ENCODE measurements at regions not wholly inside any gene's neighbourhood (a gene's known extent, or its start where the extent isn't known, plus 50 kb on each side); places are given as distances from the start of the nearest gene placed in this dataset.

DNA sequence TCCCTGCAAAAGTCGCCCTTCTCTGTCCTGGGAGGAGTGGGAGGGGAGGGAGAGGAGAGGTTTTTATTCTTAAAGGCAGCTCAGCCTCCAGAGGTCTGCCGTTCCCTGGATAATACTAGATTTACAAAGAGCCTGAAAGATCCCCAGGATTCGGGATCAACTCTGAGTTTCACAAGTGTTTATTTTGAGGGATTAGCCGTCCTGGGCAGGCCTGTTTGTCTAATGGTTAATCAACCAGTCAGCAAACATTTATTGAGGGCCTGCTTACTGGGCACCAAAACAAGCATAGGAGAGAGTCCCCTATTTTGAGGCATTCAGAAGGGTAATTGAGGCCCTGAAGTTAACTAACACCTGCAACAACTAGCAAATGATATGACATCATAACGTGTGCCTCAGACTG lies 152.6 kb upstream of the SLC1A4 start (continued):
- TF ChIP-seq SRF (IDR thresholded peaks at IDR 0.05; ENCODE audit: low read depth, low read length) (no peak), ZNF709 (CRISPR knock-in tag; IDR thresholded peaks at IDR 0.05) (no peak), ZNF605 (CRISPR knock-in tag; IDR thresholded peaks at IDR 0.05) (peak; percentile 47; the same call in 1 of the 2 replicates), TMF1 (CRISPR knock-in tag; IDR thresholded peaks at IDR 0.05; ENCODE audit: low read depth) (no peak), SIX1 (CRISPR knock-in tag; IDR thresholded peaks at IDR 0.05; ENCODE audit: borderline replicate concordance) (no peak), ELF1 (CRISPR knock-in tag; IDR thresholded peaks at IDR 0.05) (no peak), ZFYVE20 (CRISPR knock-in tag; IDR thresholded peaks at IDR 0.05; ENCODE audit: borderline replicate concordance, low read depth) (no peak), HMGA1 (CRISPR knock-in tag; conservative IDR thresholded peaks at IDR 0.05) (no peak), ZNF30 (CRISPR knock-in tag; IDR thresholded peaks at IDR 0.05) (no peak), SMAD9 (CRISPR knock-in tag; IDR thresholded peaks at IDR 0.05) (no peak), PHF20 (CRISPR knock-in tag; IDR thresholded peaks at IDR 0.05) (no peak), MXD4 (CRISPR knock-in tag; IDR thresholded peaks at IDR 0.05) (no peak), BORCS8-MEF2B (CRISPR knock-in tag; IDR thresholded peaks at IDR 0.05) (no peak), MIER2 (CRISPR knock-in tag; IDR thresholded peaks at IDR 0.05) (no peak), ZNF776 (CRISPR knock-in tag; IDR thresholded peaks at IDR 0.05) (no peak)
- TF ChIP-seq, protein P1, sequence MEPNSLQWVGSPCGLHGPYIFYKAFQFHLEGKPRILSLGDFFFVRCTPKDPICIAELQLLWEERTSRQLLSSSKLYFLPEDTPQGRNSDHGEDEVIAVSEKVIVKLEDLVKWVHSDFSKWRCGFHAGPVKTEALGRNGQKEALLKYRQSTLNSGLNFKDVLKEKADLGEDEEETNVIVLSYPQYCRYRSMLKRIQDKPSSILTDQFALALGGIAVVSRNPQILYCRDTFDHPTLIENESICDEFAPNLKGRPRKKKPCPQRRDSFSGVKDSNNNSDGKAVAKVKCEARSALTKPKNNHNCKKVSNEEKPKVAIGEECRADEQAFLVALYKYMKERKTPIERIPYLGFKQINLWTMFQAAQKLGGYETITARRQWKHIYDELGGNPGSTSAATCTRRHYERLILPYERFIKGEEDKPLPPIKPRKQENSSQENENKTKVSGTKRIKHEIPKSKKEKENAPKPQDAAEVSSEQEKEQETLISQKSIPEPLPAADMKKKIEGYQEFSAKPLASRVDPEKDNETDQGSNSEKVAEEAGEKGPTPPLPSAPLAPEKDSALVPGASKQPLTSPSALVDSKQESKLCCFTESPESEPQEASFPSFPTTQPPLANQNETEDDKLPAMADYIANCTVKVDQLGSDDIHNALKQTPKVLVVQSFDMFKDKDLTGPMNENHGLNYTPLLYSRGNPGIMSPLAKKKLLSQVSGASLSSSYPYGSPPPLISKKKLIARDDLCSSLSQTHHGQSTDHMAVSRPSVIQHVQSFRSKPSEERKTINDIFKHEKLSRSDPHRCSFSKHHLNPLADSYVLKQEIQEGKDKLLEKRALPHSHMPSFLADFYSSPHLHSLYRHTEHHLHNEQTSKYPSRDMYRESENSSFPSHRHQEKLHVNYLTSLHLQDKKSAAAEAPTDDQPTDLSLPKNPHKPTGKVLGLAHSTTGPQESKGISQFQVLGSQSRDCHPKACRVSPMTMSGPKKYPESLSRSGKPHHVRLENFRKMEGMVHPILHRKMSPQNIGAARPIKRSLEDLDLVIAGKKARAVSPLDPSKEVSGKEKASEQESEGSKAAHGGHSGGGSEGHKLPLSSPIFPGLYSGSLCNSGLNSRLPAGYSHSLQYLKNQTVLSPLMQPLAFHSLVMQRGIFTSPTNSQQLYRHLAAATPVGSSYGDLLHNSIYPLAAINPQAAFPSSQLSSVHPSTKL (CRISPR knock-in tag; IDR thresholded peaks at IDR 0.05) = peak; percentile 59; the same call in 1 of the 2 replicates
- TF ChIP-seq, protein P2, sequence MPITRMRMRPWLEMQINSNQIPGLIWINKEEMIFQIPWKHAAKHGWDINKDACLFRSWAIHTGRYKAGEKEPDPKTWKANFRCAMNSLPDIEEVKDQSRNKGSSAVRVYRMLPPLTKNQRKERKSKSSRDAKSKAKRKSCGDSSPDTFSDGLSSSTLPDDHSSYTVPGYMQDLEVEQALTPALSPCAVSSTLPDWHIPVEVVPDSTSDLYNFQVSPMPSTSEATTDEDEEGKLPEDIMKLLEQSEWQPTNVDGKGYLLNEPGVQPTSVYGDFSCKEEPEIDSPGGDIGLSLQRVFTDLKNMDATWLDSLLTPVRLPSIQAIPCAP (CRISPR knock-in tag; IDR thresholded peaks at IDR 0.05; ENCODE audit: low read depth) = no peak
- TF ChIP-seq, protein P3, sequence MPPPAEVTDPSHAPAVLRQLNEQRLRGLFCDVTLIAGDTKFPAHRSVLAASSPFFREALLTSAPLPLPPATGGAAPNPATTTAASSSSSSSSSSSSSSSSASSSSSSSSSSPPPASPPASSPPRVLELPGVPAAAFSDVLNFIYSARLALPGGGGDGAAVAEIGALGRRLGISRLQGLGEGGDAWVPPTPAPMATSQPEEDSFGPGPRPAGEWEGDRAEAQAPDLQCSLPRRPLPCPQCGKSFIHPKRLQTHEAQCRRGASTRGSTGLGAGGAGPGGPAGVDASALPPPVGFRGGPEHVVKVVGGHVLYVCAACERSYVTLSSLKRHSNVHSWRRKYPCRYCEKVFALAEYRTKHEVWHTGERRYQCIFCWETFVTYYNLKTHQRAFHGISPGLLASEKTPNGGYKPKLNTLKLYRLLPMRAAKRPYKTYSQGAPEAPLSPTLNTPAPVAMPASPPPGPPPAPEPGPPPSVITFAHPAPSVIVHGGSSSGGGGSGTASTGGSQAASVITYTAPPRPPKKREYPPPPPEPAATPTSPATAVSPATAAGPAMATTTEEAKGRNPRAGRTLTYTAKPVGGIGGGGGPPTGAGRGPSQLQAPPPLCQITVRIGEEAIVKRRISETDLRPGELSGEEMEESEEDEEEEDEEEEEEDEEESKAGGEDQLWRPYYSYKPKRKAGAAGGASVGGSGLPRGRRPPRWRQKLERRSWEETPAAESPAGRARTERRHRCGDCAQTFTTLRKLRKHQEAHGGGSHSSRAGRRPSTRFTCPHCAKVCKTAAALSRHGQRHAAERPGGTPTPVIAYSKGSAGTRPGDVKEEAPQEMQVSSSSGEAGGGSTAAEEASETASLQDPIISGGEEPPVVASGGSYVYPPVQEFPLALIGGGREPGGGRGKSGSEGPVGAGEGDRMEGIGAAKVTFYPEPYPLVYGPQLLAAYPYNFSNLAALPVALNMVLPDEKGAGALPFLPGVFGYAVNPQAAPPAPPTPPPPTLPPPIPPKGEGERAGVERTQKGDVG (CRISPR knock-in tag; IDR thresholded peaks at IDR 0.05; ENCODE audit: borderline replicate concordance) = no peak
- TF ChIP-seq, protein P4, sequence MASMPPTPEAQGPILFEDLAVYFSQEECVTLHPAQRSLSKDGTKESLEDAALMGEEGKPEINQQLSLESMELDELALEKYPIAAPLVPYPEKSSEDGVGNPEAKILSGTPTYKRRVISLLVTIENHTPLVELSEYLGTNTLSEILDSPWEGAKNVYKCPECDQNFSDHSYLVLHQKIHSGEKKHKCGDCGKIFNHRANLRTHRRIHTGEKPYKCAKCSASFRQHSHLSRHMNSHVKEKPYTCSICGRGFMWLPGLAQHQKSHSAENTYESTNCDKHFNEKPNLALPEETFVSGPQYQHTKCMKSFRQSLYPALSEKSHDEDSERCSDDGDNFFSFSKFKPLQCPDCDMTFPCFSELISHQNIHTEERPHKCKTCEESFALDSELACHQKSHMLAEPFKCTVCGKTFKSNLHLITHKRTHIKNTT (CRISPR knock-in tag; IDR thresholded peaks at IDR 0.05) = no peak

All from HepG2 (cell line).